ENCODE measurements at regions not wholly inside any gene's neighbourhood (a gene's known extent, or its start where the extent isn't known, plus 50 kb on each side); places are given as distances from the start of the nearest gene placed in this dataset.

- Histone ChIP-seq H3K27me3 (replicated peaks in 2 of 5; ENCODE audit: control insufficient read depth in 4 of 5, insufficient read depth in 5 of 5, low read length in 4 of 5) (peaks cover 0 to 5% (median 0%) of the 10 kb centered on the region in 5 experiments), H3K4me3 (ENCODE audit: control insufficient read depth in 1 of 7, extremely low read depth in 1 of 7, insufficient read depth in 4 of 7, low read depth in 2 of 7, low read length in 6 of 7) (no peak overlapping the region), H3K4me1 (ENCODE audit: control extremely low read depth in 1 of 4, control insufficient read depth in 4 of 4, insufficient read depth in 4 of 4, low read length in 3 of 4) (peaks cover 0 to 8% (median 3%) of the 10 kb centered on the region in 4 experiments), H3K27ac (ENCODE audit: insufficient read depth in 1 of 2, low read depth in 1 of 2, low read length in 2 of 2, poor library complexity in 1 of 2, severe bottlenecking in 2 of 2) (no peak overlapping the region), H3K9me3 (ENCODE audit: control extremely low read depth in 1 of 5, control insufficient read depth in 4 of 5, insufficient read depth in 2 of 5, low read depth in 1 of 5, low read length in 4 of 5) (no peaks in the 10 kb centered on the region), H3K36me3 (ENCODE audit: control insufficient read depth in 4 of 4, insufficient read depth in 4 of 4, low read length in 3 of 4) (no peaks in the 10 kb centered on the region)
- no peak for DNase-seq
- ChIA-PET CTCF (interaction anchor here (0.7 to 5.5 kb wide), 11 partner anchors 11 to 284 kb away, joined by 3 to 64 read pairs (median 7); no protein-coding TSS in a partner anchor), POLR2A (no interaction called here)
- WGBS (ENCODE audit: insufficient coverage) = 88% methylated on average over 1 of the region's 3 CpGs
Measured at GRCh38 chr1:110779636-110780035, 93.3 kb upstream of the CD53 start.

GRCh38 chr1:110778821-110779220 is 94.1 kb upstream of the CD53 start:
- peaks cover 0 to 5% (median 0%) of the 10 kb centered on the region in 5 experiments for H3K27me3 ChIP-seq (replicated peaks in 2 of 5; ENCODE audit: control insufficient read depth in 4 of 5, insufficient read depth in 5 of 5, low read length in 4 of 5)
- H3K4me1 ChIP-seq (ENCODE audit: control extremely low read depth in 1 of 4, control insufficient read depth in 4 of 4, insufficient read depth in 4 of 4, low read length in 3 of 4) = peaks cover 0 to 8% (median 3%) of the 10 kb centered on the region in 4 experiments
- H3K4me3 ChIP-seq (ENCODE audit: control insufficient read depth in 1 of 7, extremely low read depth in 1 of 7, insufficient read depth in 4 of 7, low read depth in 2 of 7, low read length in 6 of 7) = no peak overlapping the region
- CTCF ChIA-PET = interaction anchor here (0.7 to 5.5 kb wide), 9 partner anchors 10 to 223 kb away, joined by 3 to 24 read pairs (median 3); no protein-coding TSS in a partner anchor
- POLR2A ChIA-PET = no interaction called here
- H3K36me3 ChIP-seq (ENCODE audit: control insufficient read depth in 4 of 4, insufficient read depth in 4 of 4, low read length in 3 of 4) = no peaks in the 10 kb centered on the region
- no peak for DNase-seq
- H3K27ac ChIP-seq (ENCODE audit: insufficient read depth in 1 of 2, low read depth in 1 of 2, low read length in 2 of 2, poor library complexity in 1 of 2, severe bottlenecking in 2 of 2) = no peak overlapping the region
- WGBS (ENCODE audit: insufficient coverage) = 92% methylated on average over 1 of the region's 1 CpG
- no peaks in the 10 kb centered on the region for H3K9me3 ChIP-seq (ENCODE audit: control extremely low read depth in 1 of 5, control insufficient read depth in 4 of 5, insufficient read depth in 2 of 5, low read depth in 1 of 5, low read length in 4 of 5)

GRCh38 chr1:110777228-110777627 is 95.7 kb upstream of the CD53 start:
- Histone ChIP-seq H3K36me3 (ENCODE audit: control insufficient read depth in 4 of 4, insufficient read depth in 4 of 4, low read length in 3 of 4) (no peaks in the 10 kb centered on the region), H3K27me3 (replicated peaks in 2 of 5; ENCODE audit: control insufficient read depth in 4 of 5, insufficient read depth in 5 of 5, low read length in 4 of 5) (peaks cover 0 to 5% (median 0%) of the 10 kb centered on the region in 5 experiments), H3K4me1 (ENCODE audit: control extremely low read depth in 1 of 4, control insufficient read depth in 4 of 4, insufficient read depth in 4 of 4, low read length in 3 of 4) (peaks cover 0 to 8% (median 3%) of the 10 kb centered on the region in 4 experiments), H3K27ac (ENCODE audit: insufficient read depth in 1 of 2, low read depth in 1 of 2, low read length in 2 of 2, poor library complexity in 1 of 2, severe bottlenecking in 2 of 2) (no peak overlapping the region), H3K9me3 (ENCODE audit: control extremely low read depth in 1 of 5, control insufficient read depth in 4 of 5, insufficient read depth in 2 of 5, low read depth in 1 of 5, low read length in 4 of 5) (no peaks in the 10 kb centered on the region), H3K4me3 (ENCODE audit: control insufficient read depth in 1 of 7, extremely low read depth in 1 of 7, insufficient read depth in 4 of 7, low read depth in 2 of 7, low read length in 6 of 7) (no peak overlapping the region)
- ChIA-PET CTCF (no interaction called here), POLR2A (no interaction called here)
- no peak for DNase-seq
- WGBS (ENCODE audit: insufficient coverage) = 100% methylated on average over 3 of the region's 4 CpGs

- Histone ChIP-seq H3K36me3 (ENCODE audit: control insufficient read depth in 4 of 4, insufficient read depth in 4 of 4, low read length in 3 of 4) (no peaks in the 10 kb centered on the region), H3K4me3 (ENCODE audit: control insufficient read depth in 1 of 7, extremely low read depth in 1 of 7, insufficient read depth in 4 of 7, low read depth in 2 of 7, low read length in 6 of 7) (no peak overlapping the region), H3K9me3 (ENCODE audit: control extremely low read depth in 1 of 5, control insufficient read depth in 4 of 5, insufficient read depth in 2 of 5, low read depth in 1 of 5, low read length in 4 of 5) (no peaks in the 10 kb centered on the region), H3K27ac (ENCODE audit: insufficient read depth in 1 of 2, low read depth in 1 of 2, low read length in 2 of 2, poor library complexity in 1 of 2, severe bottlenecking in 2 of 2) (no peak overlapping the region), H3K27me3 (replicated peaks in 2 of 5; ENCODE audit: control insufficient read depth in 4 of 5, insufficient read depth in 5 of 5, low read length in 4 of 5) (peaks cover 0 to 6% (median 0%) of the 10 kb centered on the region in 5 experiments), H3K4me1 (ENCODE audit: control extremely low read depth in 1 of 4, control insufficient read depth in 4 of 4, insufficient read depth in 4 of 4, low read length in 3 of 4) (peaks cover 0 to 3% (median 0%) of the 10 kb centered on the region in 4 experiments)
- POLR2A ChIA-PET = no interaction called here
- CTCF ChIA-PET = interaction anchor here (0.7 to 2.9 kb wide), 9 partner anchors 9 to 165 kb away, joined by 3 to 14 read pairs (median 5); no protein-coding TSS in a partner anchor
- no peak for DNase-seq
Measured at GRCh38 chr1:110774398-110774797, 98.5 kb upstream of the CD53 start.

- H3K27ac ChIP-seq (ENCODE audit: insufficient read depth in 1 of 2, low read depth in 1 of 2, low read length in 2 of 2, poor library complexity in 1 of 2, severe bottlenecking in 2 of 2) = no peak overlapping the region
- H3K4me1 ChIP-seq (ENCODE audit: control extremely low read depth in 1 of 4, control insufficient read depth in 4 of 4, insufficient read depth in 4 of 4, low read length in 3 of 4) = peaks cover 0 to 3% (median 0%) of the 10 kb centered on the region in 4 experiments
- CTCF ChIA-PET = interaction anchor here (0.7 to 2.4 kb wide), 8 partner anchors 9 to 165 kb away, joined by 3 to 8 read pairs (median 4); no protein-coding TSS in a partner anchor
- no peaks in the 10 kb centered on the region for H3K36me3 ChIP-seq (ENCODE audit: control insufficient read depth in 4 of 4, insufficient read depth in 4 of 4, low read length in 3 of 4)
- no peaks in the 10 kb centered on the region for H3K9me3 ChIP-seq (ENCODE audit: control extremely low read depth in 1 of 5, control insufficient read depth in 4 of 5, insufficient read depth in 2 of 5, low read depth in 1 of 5, low read length in 4 of 5)
- no peak overlapping the region for H3K4me3 ChIP-seq (ENCODE audit: control insufficient read depth in 1 of 7, extremely low read depth in 1 of 7, insufficient read depth in 4 of 7, low read depth in 2 of 7, low read length in 6 of 7)
- DNase-seq = no peak
- POLR2A ChIA-PET = no interaction called here
- WGBS (ENCODE audit: insufficient coverage) = 86% methylated on average over 3 of the region's 3 CpGs
- H3K27me3 ChIP-seq (replicated peaks in 2 of 5; ENCODE audit: control insufficient read depth in 4 of 5, insufficient read depth in 5 of 5, low read length in 4 of 5) = peaks cover 0 to 6% (median 0%) of the 10 kb centered on the region in 5 experiments
Measured at GRCh38 chr1:110773813-110774212, 99.1 kb upstream of the KCNA3 start.

- no peak for DNase-seq
- H3K36me3 ChIP-seq (ENCODE audit: control insufficient read depth in 4 of 4, insufficient read depth in 4 of 4, low read length in 3 of 4) = no peaks in the 10 kb centered on the region
- WGBS (ENCODE audit: insufficient coverage) = no CpG with 5 or more reads among the region's 2 CpGs
- H3K27ac ChIP-seq (ENCODE audit: insufficient read depth in 1 of 2, low read depth in 1 of 2, low read length in 2 of 2, poor library complexity in 1 of 2, severe bottlenecking in 2 of 2) = no peak overlapping the region
- CTCF ChIA-PET = interaction anchor here (1.9 kb wide), 1 partner anchor 140 kb away, joined by 5 read pairs; no protein-coding TSS in a partner anchor
- H3K4me1 ChIP-seq (ENCODE audit: control extremely low read depth in 1 of 4, control insufficient read depth in 4 of 4, insufficient read depth in 4 of 4, low read length in 3 of 4) = no peaks in the 10 kb centered on the region
- H3K4me3 ChIP-seq (ENCODE audit: control insufficient read depth in 1 of 7, extremely low read depth in 1 of 7, insufficient read depth in 4 of 7, low read depth in 2 of 7, low read length in 6 of 7) = no peak overlapping the region
- POLR2A ChIA-PET = no interaction called here
- H3K27me3 ChIP-seq (replicated peaks in 2 of 5; ENCODE audit: control insufficient read depth in 4 of 5, insufficient read depth in 5 of 5, low read length in 4 of 5) = peaks cover 0 to 6% (median 5%) of the 10 kb centered on the region in 5 experiments
- H3K9me3 ChIP-seq (ENCODE audit: control extremely low read depth in 1 of 5, control insufficient read depth in 4 of 5, insufficient read depth in 2 of 5, low read depth in 1 of 5, low read length in 4 of 5) = no peaks in the 10 kb centered on the region
Measured at GRCh38 chr1:110771245-110772022, 96.7 kb upstream of the KCNA3 start.

- 100% methylated on average over 1 of the region's 2 CpGs for WGBS (ENCODE audit: insufficient coverage)
- ChIA-PET POLR2A (no interaction called here), CTCF (interaction anchor here (1.2 kb wide), 1 partner anchor 10 kb away, joined by 3 read pairs; no protein-coding TSS in a partner anchor)
- no peak overlapping the region for H3K4me3 ChIP-seq (ENCODE audit: control insufficient read depth in 1 of 7, extremely low read depth in 1 of 7, insufficient read depth in 4 of 7, low read depth in 2 of 7, low read length in 6 of 7)
- no peaks in the 10 kb centered on the region for H3K36me3 ChIP-seq (ENCODE audit: control insufficient read depth in 4 of 4, insufficient read depth in 4 of 4, low read length in 3 of 4)
- H3K4me1 ChIP-seq (ENCODE audit: control extremely low read depth in 1 of 4, control insufficient read depth in 4 of 4, insufficient read depth in 4 of 4, low read length in 3 of 4) = peaks cover 0 to 2% (median 0%) of the 10 kb centered on the region in 4 experiments
- H3K27me3 ChIP-seq (replicated peaks in 2 of 5; ENCODE audit: control insufficient read depth in 4 of 5, insufficient read depth in 5 of 5, low read length in 4 of 5) = peaks cover 0 to 6% (median 5%) of the 10 kb centered on the region in 5 experiments
- no peak for DNase-seq
- H3K27ac ChIP-seq (ENCODE audit: insufficient read depth in 1 of 2, low read depth in 1 of 2, low read length in 2 of 2, poor library complexity in 1 of 2, severe bottlenecking in 2 of 2) = no peak overlapping the region
- no peaks in the 10 kb centered on the region for H3K9me3 ChIP-seq (ENCODE audit: control extremely low read depth in 1 of 5, control insufficient read depth in 4 of 5, insufficient read depth in 2 of 5, low read depth in 1 of 5, low read length in 4 of 5)
Measured at GRCh38 chr1:110770832-110771231, 96.1 kb upstream of the KCNA3 start.
